ENCODE measurements at regions not wholly inside any gene's neighbourhood (a gene's known extent, or its start where the extent isn't known, plus 50 kb on each side); places are given as distances from the start of the nearest gene placed in this dataset.

- no peak overlapping the region for H3K4me3 ChIP-seq
- TF ChIP-seq, protein P1, sequence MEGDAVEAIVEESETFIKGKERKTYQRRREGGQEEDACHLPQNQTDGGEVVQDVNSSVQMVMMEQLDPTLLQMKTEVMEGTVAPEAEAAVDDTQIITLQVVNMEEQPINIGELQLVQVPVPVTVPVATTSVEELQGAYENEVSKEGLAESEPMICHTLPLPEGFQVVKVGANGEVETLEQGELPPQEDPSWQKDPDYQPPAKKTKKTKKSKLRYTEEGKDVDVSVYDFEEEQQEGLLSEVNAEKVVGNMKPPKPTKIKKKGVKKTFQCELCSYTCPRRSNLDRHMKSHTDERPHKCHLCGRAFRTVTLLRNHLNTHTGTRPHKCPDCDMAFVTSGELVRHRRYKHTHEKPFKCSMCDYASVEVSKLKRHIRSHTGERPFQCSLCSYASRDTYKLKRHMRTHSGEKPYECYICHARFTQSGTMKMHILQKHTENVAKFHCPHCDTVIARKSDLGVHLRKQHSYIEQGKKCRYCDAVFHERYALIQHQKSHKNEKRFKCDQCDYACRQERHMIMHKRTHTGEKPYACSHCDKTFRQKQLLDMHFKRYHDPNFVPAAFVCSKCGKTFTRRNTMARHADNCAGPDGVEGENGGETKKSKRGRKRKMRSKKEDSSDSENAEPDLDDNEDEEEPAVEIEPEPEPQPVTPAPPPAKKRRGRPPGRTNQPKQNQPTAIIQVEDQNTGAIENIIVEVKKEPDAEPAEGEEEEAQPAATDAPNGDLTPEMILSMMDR (IDR thresholded peaks at IDR 0.05), result no peak
- intact Hi-C loops (cut with DNase I), result no loop called here
- WGBS, 3 donors, result 51 to 66% (median 60%) methylated on average over 1 of the region's 1 CpG
- no peak overlapping the region for H3K27ac ChIP-seq
- H3K27me3 ChIP-seq (ENCODE audit: insufficient read depth in 3 of 3, low read length in 2 of 3), result peaks cover 0 to 3% (median 0%) of the 10 kb centered on the region in 3 donors
- no peaks in the 10 kb centered on the region for H3K4me1 ChIP-seq
- no peak for ATAC-seq
- DNase-seq, result no peak
- H3K36me3 ChIP-seq (ENCODE audit: insufficient read depth in 1 of 2, low read depth in 1 of 2), result no peaks in the 10 kb centered on the region
- H3K9me3 ChIP-seq, result peaks cover 9% of the 10 kb centered on the region
Observed at GRCh38 chr7:155195939-155196523, 101.6 kb upstream of the INSIG1 start.

- Histone ChIP-seq H3K4me1 (no peaks in the 10 kb centered on the region), H3K36me3 (ENCODE audit: insufficient read depth in 1 of 2, low read depth in 1 of 2) (no peaks in the 10 kb centered on the region), H3K27ac (no peak overlapping the region), H3K27me3 (ENCODE audit: insufficient read depth in 3 of 3, low read length in 2 of 3) (peaks cover 0 to 3% (median 0%) of the 10 kb centered on the region in 3 donors), H3K4me3 (no peak overlapping the region), H3K9me3 (peaks cover 9% of the 10 kb centered on the region)
- WGBS, 3 donors, result 82 to 87% (median 83%) methylated on average over 22 of the region's 22 CpGs
- intact Hi-C loops (cut with DNase I), result no loop called here
- DNase-seq (no peak), ATAC-seq (no peak)
- TF ChIP-seq, protein P1 (IDR thresholded peaks at IDR 0.05), result no peak
Observed at GRCh38 chr7:155198196-155198892, 99.3 kb upstream of the INSIG1 start.

DNA sequence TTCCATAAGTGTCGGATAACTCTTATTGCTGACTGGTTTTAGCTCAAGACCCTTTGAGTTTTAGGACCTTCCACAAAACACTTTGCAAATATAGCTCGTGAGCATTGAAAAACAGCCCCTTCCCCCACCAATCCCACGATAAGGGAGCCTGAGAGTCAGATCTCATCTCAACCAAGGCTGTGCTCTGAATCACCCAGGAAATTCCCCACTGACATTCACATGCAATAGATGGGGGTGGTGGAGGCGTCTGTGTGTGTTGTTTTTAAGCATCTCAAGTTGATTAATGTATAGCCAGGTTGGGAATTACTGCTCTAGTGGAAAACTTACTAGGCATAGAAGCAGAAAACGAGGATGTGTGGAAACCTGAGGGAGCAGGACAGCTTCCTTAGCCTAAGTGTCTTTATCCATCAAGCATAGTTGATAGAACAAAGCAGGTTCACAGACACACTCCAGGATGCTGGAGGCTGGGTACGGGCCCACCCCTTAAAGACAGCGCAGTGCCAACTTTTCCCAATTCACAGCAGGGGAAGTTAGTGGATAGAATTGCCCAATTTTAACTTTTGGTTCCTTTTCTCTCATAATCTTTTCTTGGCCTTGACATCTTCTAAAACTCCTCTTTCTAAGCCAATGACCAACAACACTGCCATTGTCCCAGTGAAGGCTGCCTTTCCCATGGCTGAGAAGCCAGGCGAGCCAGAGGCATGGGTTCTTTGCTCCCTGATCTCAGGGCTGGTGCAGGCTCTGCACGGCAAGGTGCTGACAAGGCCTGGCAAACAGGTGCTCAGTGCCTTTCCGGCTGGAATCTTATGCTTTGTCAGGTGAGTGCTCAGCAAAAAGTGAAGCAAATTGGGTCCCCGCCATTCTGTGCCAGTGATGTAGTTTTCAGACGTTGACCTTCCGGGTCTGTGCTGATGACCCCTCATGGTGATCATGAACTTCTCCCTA lies 98.5 kb upstream of the INSIG1 start:
- intact Hi-C loops (cut with DNase I), result no loop called here
- DNase-seq, result no peak

DNA sequence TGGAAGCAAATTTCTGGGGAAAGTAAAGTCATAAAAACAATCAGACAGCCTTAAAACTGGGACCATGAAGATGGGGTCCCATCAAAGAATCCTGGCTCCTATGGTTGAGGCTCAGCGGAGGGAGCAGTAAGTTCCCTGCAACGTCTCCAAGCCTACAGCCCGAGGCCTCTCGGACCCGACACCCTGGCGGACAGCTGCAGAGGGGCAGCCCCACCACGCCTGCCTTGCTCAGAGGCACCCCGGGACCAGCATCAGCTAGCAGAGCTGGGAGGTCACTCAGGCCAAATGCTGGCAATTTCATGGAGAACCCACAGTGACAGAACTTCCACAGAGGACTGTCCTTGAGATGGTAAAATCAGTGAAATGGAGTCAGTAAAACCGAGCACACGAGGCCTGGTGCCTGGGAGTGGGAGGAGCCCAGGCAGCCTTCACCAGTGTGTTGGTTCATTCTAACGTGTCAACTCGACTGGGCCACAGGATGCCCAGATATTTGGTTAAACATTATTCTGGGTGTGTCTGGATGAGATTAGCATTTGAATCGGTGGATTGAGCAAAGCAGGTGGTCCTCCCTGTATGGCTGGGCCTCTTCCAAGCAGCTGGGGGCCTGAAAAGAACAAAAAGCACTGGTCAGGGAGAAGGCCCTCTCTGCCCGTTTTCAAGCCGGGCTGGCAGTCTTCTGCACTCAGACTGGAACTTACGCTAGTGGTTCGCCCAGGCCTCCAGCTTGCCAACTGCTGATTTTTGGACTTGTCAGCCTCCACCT lies 96.2 kb upstream of the INSIG1 start:
- H3K36me3 ChIP-seq (ENCODE audit: insufficient read depth in 1 of 2, low read depth in 1 of 2), result no peaks in the 10 kb centered on the region
- H3K9me3 ChIP-seq, result peaks cover 4% of the 10 kb centered on the region
- ATAC-seq (no peak), DNase-seq (no peak)
- peaks cover 0 to 3% (median 0%) of the 10 kb centered on the region in 3 donors for H3K27me3 ChIP-seq (ENCODE audit: insufficient read depth in 3 of 3, low read length in 2 of 3)
- TF ChIP-seq, protein P1 (IDR thresholded peaks at IDR 0.05), result no peak
- WGBS, 3 donors, result 71 to 83% (median 75%) methylated on average over 17 of the region's 17 CpGs
- H3K27ac ChIP-seq, result no peak overlapping the region
- intact Hi-C loops (cut with DNase I), result no loop called here
- no peaks in the 10 kb centered on the region for H3K4me1 ChIP-seq
- H3K4me3 ChIP-seq, result no peak overlapping the region

More for the DNA sequence above, 98.5 kb upstream of the INSIG1 start:
- H3K36me3 ChIP-seq (ENCODE audit: insufficient read depth in 1 of 2, low read depth in 1 of 2), result no peaks in the 10 kb centered on the region
- peaks cover 0 to 3% (median 0%) of the 10 kb centered on the region in 3 donors for H3K27me3 ChIP-seq (ENCODE audit: insufficient read depth in 3 of 3, low read length in 2 of 3)
- H3K9me3 ChIP-seq, result peaks cover 9% of the 10 kb centered on the region
- H3K27ac ChIP-seq, result no peak overlapping the region
- no peak overlapping the region for H3K4me3 ChIP-seq
- no peaks in the 10 kb centered on the region for H3K4me1 ChIP-seq
- no peak for ATAC-seq
- TF ChIP-seq, protein P1 (IDR thresholded peaks at IDR 0.05), result no peak
- 78 to 83% (median 82%) methylated on average over 13 of the region's 13 CpGs for WGBS, 3 donors
